ENCODE measurements at regions not wholly inside any gene's neighbourhood (a gene's known extent, or its start where the extent isn't known, plus 50 kb on each side); places are given as distances from the start of the nearest gene placed in this dataset.
A peak's percentile ranks its signal among the peaks of the same experiment; 100 is the strongest.

DNA sequence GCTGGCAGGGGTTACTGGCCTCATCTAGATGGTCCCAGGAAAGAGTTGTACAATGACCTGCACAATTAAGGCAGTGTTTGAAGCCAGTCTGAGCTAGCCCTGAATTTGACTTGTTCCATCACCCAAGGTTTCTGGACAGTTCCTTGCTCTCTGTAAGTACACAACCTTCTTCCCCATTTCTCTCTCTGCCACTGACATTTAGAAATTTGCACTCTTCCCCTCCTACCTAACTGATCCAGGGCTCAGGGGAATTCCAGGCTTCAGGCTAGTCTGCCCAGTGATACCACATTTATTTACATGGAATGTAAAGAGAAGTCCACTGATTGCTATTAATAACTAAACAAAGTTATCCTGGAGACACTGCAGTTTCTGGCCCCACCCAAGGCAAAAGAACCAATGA is 139.0 kb upstream of the GPR26 start:
- DNase-seq (ENCODE audit: low spot score): no peak

DNA sequence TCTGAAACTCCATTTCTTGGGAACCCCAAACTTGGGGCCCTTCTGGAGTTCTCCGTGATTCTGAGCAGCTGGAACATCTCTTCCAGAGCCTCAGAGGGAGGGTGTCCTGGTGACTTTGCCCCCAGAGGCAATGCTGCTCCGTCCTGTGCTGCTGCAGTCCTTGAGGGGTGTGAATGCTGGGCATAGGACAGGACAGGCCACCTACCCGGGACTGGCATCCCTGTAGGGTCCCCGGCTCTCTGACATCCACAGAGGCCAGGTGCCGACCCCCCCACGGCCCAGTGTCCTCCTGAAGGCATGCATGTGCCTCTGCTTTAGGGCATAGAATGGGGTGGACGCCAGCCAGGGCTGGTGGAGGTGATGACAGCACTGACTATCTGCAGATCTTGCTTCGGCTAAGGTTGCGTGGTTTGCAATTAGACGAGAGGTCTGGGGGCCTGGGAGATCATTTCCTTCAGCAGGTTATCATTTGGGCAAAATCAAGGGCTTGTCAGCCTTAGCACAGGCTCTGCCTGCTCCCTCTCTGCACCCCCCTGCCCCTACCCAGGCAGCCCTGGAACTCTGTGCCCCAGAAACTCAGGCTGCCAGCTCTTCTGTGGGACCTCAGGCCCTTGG is 136.9 kb upstream of the GPR26 start:
- DNase-seq (ENCODE audit: low spot score): peak; percentile 40

- DNase-seq (ENCODE audit: low spot score): peak; percentile 40
These were observed 135.8 kb upstream of the GPR26 start for GRCh38 chr10:123530166-123530870.

- DNase-seq (ENCODE audit: low spot score): peak; percentile 53
These were observed 130.8 kb upstream of the GPR26 start for GRCh38 chr10:123535386-123535785.

GRCh38 chr10:123536176-123536845 is 129.8 kb upstream of the GPR26 start:
- DNase-seq (ENCODE audit: low spot score): peak; percentile 34

DNA sequence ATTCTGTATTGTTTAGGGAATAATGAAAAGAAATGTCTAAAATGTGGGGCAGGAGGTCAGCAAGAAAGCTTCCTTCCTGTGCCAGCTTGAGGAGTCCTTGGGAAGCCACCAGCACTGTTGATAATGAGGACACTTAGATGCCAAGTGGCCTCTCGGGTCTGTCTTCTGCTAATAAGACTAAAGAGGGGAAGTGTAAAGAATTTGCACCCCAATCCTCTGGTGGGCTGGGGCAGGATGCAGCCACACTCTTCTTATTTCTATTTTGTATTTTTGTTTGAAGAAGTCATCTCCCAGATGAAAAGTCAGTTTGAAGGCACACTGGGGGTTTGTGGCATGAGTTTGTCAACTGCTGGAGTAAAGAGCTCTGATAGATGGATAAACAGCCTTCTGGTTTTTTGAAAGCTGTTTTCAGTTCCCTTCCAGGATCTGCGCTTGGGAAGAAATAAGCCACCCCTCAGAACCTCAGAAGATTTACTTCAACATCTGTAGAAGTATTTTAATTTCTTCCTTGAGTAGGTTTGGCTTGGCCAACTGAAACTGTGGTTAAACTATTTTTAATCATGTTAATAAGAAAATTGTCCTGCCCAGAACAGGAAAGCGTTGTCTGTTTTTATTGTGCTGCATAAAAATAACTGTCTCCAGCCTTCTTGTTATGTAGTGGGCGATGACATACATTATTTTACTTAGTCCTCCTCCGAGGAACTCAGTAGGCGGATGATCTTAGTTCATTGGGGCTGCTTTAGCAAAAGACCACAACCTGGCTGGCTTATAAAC is 128.8 kb upstream of the GPR26 start:
- peak; percentile 52 for DNase-seq (ENCODE audit: low spot score)

- DNase-seq (ENCODE audit: low spot score): peak; percentile 31
These were observed 127.5 kb upstream of the GPR26 start for GRCh38 chr10:123538401-123539320.

DNA sequence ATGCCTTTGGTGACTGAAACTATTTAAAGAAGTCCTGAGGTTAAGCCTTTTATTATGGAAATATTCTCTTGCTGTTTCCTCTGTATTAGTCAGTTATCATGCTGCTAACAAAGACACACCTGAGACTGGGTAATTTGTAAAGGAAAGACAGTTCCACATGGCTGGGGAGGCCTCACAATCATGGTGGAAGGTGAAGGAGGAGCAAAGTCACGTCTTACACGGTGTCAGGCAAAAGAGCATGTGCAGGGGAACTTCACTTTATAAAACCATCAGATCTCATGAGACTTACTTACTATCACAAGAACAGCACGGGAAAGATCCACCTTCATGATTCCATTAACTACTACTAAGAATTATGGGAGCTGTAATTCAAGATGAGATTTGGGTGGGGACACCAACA is 121.2 kb upstream of the GPR26 start:
- DNase-seq (ENCODE audit: low spot score): no peak

GRCh38 chr10:123548770-123549169 is 117.4 kb upstream of the GPR26 start:
- no peak for DNase-seq (ENCODE audit: low spot score)

GRCh38 chr10:123549761-123550454 is 116.2 kb upstream of the GPR26 start:
- DNase-seq (ENCODE audit: low spot score): peak; percentile 15

DNA sequence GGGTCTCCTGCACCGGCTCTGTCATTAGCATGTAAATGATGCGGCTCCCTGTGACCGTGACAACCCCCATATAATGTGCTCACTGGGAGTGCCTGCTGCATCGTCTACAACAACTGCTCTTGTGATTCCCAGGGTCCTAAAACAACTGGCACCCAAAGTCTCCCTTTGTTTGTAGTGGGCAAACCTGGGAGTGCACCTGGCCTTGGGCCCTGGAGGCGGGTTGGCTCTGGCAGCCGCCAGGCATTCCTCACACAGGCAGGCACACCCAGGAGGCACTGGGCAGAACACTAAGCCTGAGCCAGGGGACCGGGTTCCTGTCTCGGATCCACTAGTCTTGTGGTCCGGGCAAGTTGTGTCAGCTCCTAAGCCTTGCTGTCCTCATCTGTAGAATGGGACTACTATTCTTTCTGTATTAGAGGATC is 115.5 kb upstream of the GPR26 start:
- peak; percentile 37 for DNase-seq (ENCODE audit: low spot score)

GRCh38 chr10:123551259-123551658 is 114.9 kb upstream of the GPR26 start:
- peak; percentile 34 for DNase-seq (ENCODE audit: low spot score)

- DNase-seq (ENCODE audit: low spot score): peak; percentile 46
These were observed 113.2 kb upstream of the GPR26 start for GRCh38 chr10:123552760-123553554.

DNA sequence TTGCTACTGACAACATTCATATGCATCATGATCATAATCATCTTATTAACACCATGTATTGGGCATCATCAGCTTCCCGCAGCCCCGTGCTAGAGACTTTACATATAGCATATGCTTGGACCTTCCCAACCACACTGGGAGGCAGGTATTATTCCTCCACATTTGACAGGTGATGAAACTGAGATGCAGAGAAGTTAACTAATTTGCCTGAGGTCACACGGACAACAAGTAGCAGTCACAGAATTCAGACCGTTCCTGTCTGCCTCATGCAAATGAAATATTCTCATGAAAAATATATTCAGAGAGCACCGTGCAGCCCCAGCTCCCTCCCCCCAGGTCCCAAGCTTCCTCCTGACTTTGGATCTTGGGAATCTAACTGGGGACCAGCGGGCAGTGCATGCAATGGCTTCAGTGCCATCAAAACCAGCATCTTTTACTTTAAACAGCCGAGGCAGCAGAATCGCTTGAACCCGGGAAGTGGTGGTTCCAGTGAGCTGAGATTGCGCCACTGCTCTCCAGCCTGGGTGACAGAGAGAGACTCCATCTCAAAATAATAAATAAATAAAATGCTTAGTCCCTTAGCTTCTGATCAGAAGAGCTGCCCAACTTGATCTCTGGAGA is 112.2 kb upstream of the GPR26 start:
- peak; percentile 28 for DNase-seq (ENCODE audit: low spot score)

DNA sequence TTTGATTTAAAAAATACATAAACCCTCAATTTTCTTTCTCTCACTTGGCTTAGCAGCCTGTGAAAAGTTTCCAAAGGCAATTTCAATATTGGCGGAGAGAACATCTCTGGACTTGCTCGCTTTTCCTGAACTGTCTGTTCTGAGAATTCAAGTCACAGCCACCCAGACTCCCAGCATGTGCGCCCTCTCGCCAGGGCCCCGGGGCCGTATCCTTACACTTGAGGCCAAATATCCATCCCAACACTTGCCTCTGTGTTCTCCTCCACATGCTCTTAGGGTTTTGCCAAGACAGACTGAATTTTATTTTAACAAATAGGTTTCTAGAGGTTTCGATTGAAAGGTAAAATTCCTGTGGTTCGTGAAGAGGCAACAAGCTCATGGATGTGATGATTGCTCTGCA is 111.5 kb upstream of the GPR26 start:
- DNase-seq (ENCODE audit: low spot score): no peak

GRCh38 chr10:123555616-123556015 is 110.5 kb upstream of the GPR26 start:
- DNase-seq (ENCODE audit: low spot score): peak; percentile 51

GRCh38 chr10:123556049-123556448 is 110.1 kb upstream of the GPR26 start:
- DNase-seq (ENCODE audit: low spot score): no peak

DNA sequence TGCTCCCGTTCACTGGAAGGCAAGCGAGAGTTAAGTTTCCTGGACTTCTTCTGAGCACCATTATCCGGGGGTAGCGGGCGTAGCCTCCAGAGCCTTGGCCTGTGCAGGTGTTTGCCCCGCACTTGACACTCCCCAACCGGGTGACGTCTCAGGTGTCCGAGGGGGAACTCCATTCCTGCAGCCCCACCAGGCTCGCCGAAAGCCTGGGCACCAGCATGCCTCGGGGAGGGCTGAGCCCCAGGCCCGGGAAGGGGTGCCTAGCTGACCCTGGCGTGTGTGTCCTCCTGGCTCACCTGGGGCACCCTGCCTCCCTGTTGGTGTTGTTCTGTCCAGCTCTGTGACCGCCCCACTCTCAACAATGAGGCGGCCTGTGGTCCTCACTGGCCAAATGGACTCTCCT is 109.4 kb upstream of the GPR26 start:
- DNase-seq (ENCODE audit: low spot score): peak; percentile 34

- DNase-seq (ENCODE audit: low spot score): peak; percentile 37
These were observed 108.6 kb upstream of the GPR26 start for GRCh38 chr10:123557366-123558108.

Measured in left forelimb (tissue), 1 donor.